Gastrocnemius medialis (tissue), 4 donors: ENCODE measurements at regions not wholly inside any gene's neighbourhood (a gene's known extent, or its start where the extent isn't known, plus 50 kb on each side); places are given as distances from the start of the nearest gene placed in this dataset.
"Not testable (repeated sequence)": the region's sequence is repeated elsewhere in the genome, so short reads cannot be mapped to it uniquely, and the experiment has no call there.

Source experiments
- ATAC-seq, 2 donors: fragments of 150-250 bp; one replicate each; pipeline ENCODE4 v1.9.1; 2016
- DNase-seq, 2 donors: peaks; one replicate each; pipeline ENCODE4 v3.0.0-alpha.2; 2019
- H3K27ac ChIP-seq, 4 donors: fragments of 200-600 bp; sonication (generic); 1 replicate in 1 of 4; 2 replicates in 3 of 4; pipeline ENCODE4 v1.5.1; 2016 to 2018; ENCODE audit warnings: mild to moderate bottlenecking in 2 of 4, moderate library complexity in 1 of 4
- H3K27me3 ChIP-seq, 3 donors: fragments of 200-600 bp; sonication (generic) in 2 of 3; 1 replicate in 1 of 3; 2 replicates in 2 of 3; pipeline versions ENCODE4 v1.5.1 to v1.6.0; 2016 to 2019; ENCODE audit warnings: mild to moderate bottlenecking in 1 of 3, moderate library complexity in 1 of 3
- H3K36me3 ChIP-seq, 2 donors: fragments of 200-600 bp; sonication (generic) in 1 of 2; one replicate each; pipeline ENCODE4 v1.5.1; 2017 to 2018
- H3K4me1 ChIP-seq, 2 donors: fragments of 200-600 bp; sonication (generic) in 1 of 2; one replicate each; pipeline ENCODE4 v1.5.1; 2016 to 2017; ENCODE audit warnings: mild to moderate bottlenecking in 2 of 2
- H3K4me3 ChIP-seq, 4 donors: fragments of 200-600 bp; sonication (generic) in 3 of 4; 1 replicate in 1 of 4; 2 replicates in 3 of 4; pipeline ENCODE4 v1.5.1; 2016 to 2019; ENCODE audit warnings: mild to moderate bottlenecking in 2 of 4
- H3K9me3 ChIP-seq, 3 donors: fragments of 200-600 bp; sonication (generic) in 2 of 3; 1 replicate in 1 of 3; 2 replicates in 2 of 3; pipeline ENCODE4 v1.5.1; 2016 to 2019
- POLR2A ChIP-seq, 2 donors: fragments of 450-650 bp; IDR thresholded peaks; one replicate each; pipeline ENCODE4 v1.6.1; 2017; ENCODE audit warnings: antibody characterized with exemption in 2 of 2, mild to moderate bottlenecking in 2 of 2, moderate library complexity in 2 of 2
- in situ Hi-C, 4 donors: fragments of 200-750 bp; cut with MboI; loops; one replicate each; pipeline versions ENCODE4 v1.15.0 to v1.8.0; 2017; ENCODE audit warnings: low sequenced_read_pairs in 4 of 4
- intact Hi-C: fragments of 100-400 bp; cut with DNase I; formaldehyde crosslinking; loops from one replicate; pipeline ENCODE4 v1.15.1; 2023; ENCODE audit warnings: low total_unique reads
- TF ChIP-seq, protein P1 (sequence below), 5 experiments: fragments of 450-650 bp in 3 of 5; fragments of 200-600 bp in 2 of 5; sonication (generic) in 2 of 5; IDR thresholded peaks in 4 of 5; conservative IDR thresholded peaks in 1 of 5; 1 replicate in 4 of 5; 2 replicates in 1 of 5; pipeline ENCODE4 v1.5.1; 2016 to 2019; ENCODE audit warnings: antibody characterized with exemption in 5 of 5, mild to moderate bottlenecking in 3 of 5, moderate library complexity in 3 of 5

DNA sequence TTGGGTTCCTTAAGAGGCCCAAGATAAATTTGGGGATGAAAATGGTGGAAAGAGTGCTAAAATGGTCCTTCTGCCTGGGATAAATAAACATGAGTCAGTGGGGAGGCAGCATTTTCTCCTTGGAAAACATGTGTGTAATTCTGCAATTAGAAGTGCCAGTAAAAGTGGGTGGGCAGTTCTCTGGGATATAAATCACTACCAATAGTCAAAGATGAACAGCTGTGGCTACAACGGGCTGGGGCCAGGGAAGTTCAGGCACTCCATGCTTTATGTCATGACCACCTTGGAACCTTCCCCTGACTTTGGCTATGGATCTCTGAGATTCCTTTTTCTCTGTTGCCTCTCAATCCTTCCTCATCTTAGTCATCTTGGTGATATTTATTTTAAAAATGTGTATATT lies 56.5 kb upstream of the CYRIA start:
- no peaks in the 10 kb centered on the region for H3K9me3 ChIP-seq
- H3K27me3 ChIP-seq, result no peaks in the 10 kb centered on the region
- ATAC-seq (no peak), DNase-seq (no peak)
- H3K4me1 ChIP-seq, result peaks cover 6 to 9% of the 10 kb centered on the region in 2 donors
- H3K36me3 ChIP-seq, result no peaks in the 10 kb centered on the region
- intact Hi-C loops, result loop anchor here (10.0 kb wide), 1 partner anchor 107 kb away; no protein-coding TSS in a partner anchor
- no peak overlapping the region for H3K27ac ChIP-seq
- in situ Hi-C loops, result no loop called here
- H3K4me3 ChIP-seq, result no peak overlapping the region
- TF ChIP-seq POLR2A (IDR thresholded peaks at IDR 0.05), result no peak
- TF ChIP-seq, protein P1, sequence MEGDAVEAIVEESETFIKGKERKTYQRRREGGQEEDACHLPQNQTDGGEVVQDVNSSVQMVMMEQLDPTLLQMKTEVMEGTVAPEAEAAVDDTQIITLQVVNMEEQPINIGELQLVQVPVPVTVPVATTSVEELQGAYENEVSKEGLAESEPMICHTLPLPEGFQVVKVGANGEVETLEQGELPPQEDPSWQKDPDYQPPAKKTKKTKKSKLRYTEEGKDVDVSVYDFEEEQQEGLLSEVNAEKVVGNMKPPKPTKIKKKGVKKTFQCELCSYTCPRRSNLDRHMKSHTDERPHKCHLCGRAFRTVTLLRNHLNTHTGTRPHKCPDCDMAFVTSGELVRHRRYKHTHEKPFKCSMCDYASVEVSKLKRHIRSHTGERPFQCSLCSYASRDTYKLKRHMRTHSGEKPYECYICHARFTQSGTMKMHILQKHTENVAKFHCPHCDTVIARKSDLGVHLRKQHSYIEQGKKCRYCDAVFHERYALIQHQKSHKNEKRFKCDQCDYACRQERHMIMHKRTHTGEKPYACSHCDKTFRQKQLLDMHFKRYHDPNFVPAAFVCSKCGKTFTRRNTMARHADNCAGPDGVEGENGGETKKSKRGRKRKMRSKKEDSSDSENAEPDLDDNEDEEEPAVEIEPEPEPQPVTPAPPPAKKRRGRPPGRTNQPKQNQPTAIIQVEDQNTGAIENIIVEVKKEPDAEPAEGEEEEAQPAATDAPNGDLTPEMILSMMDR (IDR thresholded peaks at IDR 0.05 in 4 of 5, conservative IDR thresholded peaks at IDR 0.05 in 1 of 5), result no peak

DNA sequence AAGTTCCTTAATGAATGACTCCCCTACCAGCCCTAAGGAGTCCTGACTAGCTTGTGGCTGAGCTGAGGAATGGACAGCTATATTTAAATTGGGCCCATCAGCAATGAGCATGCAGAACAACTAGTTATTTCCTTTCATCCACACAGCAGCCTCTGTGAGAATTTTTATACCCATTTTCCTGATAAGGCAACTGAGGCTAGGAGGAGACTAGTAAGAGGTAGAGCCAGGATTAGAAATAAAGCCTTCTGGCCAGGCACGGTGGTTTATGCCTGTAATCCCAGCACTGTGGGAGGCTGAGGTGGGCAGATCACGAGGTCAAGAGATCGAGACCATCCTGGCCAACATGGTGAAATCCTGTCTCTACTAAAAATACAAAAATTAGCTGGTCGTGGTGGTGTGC lies 55.9 kb upstream of the CYRIA start:
- H3K36me3 ChIP-seq, H3K9me3 ChIP-seq, H3K27me3 ChIP-seq, H3K4me3 ChIP-seq, ATAC-seq, H3K4me1 ChIP-seq, in situ Hi-C loops, DNase-seq, H3K27ac ChIP-seq: not testable (repeated sequence)
- intact Hi-C loops, result loop anchor here (10.0 kb wide), 1 partner anchor 107 kb away; no protein-coding TSS in a partner anchor

DNA sequence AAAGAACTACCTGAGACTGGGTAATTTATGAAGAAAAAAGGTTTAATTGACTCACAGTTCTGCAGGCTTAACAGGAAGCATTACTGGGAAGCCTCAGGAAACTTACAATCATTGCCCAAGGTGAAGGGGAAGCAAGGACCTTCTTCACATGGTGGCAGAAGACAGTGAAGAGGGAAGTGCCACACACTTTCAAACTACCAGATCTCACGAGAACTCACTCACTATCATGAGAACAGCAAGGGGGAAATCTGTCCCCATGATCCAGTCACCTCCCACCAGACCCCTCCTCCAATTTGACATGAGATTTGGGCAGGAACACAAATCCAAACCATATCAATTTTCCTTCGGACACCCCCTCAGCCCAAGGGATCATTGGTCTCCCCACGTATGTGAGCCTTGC lies 55.1 kb upstream of the CYRIA start:
- DNase-seq, H3K27me3 ChIP-seq, H3K4me3 ChIP-seq, H3K27ac ChIP-seq, H3K4me1 ChIP-seq, in situ Hi-C loops, H3K9me3 ChIP-seq, H3K36me3 ChIP-seq, ATAC-seq: not testable (repeated sequence)
- intact Hi-C loops, result loop anchor here (10.0 kb wide), 1 partner anchor 106 kb away; no protein-coding TSS in a partner anchor

DNA sequence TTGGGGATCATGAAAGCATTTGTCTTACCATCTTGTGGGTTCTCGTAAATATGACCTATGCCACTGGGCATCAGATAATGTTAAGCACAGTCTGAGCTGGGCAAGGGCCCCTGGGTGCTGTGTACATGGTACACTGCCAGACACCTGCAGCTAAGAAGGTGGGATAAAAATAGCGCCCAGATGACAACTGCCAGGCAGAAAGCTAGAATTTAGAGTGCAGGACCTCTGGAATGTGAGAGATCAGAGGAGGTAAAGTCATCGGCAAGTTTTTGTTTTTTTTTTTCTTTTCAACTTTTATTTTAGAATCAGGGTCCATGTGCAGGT lies 53.8 kb upstream of the CYRIA start:
- no peaks in the 10 kb centered on the region for H3K9me3 ChIP-seq
- TF ChIP-seq, protein P1 (IDR thresholded peaks at IDR 0.05 in 4 of 5, conservative IDR thresholded peaks at IDR 0.05 in 1 of 5), result no peak
- no peak for TF ChIP-seq POLR2A (IDR thresholded peaks at IDR 0.05)
- intact Hi-C loops (no loop called here), in situ Hi-C loops (no loop called here)
- H3K4me3 ChIP-seq, result no peak overlapping the region
- DNase-seq (no peak), ATAC-seq (no peak)
- H3K27me3 ChIP-seq, result no peaks in the 10 kb centered on the region
- no peaks in the 10 kb centered on the region for H3K36me3 ChIP-seq
- H3K27ac ChIP-seq, result no peak overlapping the region
- H3K4me1 ChIP-seq, result peaks cover 6 to 9% of the 10 kb centered on the region in 2 donors

DNA sequence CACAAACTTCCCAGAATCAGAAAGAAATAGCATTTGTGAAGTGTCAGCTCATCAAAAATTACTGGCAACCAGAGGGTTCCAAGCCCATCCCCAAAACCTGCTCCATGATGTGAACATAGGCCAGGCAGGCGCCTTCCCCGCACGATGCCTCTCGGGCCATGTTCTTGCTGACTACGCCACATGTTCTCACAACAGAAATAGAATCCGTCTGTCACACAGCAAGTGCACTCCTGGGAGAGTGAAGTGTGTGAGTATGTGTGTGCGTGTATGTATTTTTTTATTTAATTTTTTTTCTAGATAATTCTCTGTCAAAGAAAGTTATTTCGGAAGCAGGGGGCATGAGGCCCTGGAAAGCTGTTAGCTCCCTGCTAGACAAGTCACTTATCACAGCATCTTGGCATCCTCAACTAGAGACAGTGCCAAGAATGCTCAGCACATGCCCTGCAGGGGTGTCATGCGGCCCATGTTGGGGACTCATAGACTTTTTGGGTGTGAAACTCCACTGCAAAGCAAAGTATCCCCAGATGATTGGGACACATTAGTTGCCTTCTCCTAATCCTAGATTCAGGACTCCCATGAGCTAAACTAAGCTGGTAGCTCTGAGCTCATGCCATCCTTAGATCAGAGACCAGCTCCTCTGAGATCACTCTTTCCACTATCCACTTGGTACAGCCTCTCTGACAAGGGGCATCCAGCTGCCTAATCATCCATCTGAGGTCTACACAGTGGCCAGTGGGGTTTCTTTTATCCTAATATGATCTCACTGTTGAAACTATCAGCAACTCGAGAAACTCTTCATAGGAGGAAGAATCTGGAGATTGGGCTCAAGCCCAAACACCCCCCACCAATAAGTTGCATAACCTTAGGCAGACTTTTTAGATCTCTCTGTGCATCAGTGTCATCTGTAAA lies 53.2 kb upstream of the CYRIA start:
- in situ Hi-C loops, result no loop called here
- Histone ChIP-seq H3K4me1 (peaks cover 6 to 9% of the 10 kb centered on the region in 2 donors), H3K27me3 (no peaks in the 10 kb centered on the region), H3K4me3 (no peak overlapping the region), H3K27ac (no peak overlapping the region), H3K36me3 (no peaks in the 10 kb centered on the region), H3K9me3 (no peaks in the 10 kb centered on the region)
- DNase-seq (no peak), ATAC-seq (peak; percentile 61 to 62)
- intact Hi-C loops, result no loop called here
- TF ChIP-seq, protein P1 (IDR thresholded peaks at IDR 0.05 in 4 of 5, conservative IDR thresholded peaks at IDR 0.05 in 1 of 5), result no peak
- no peak for TF ChIP-seq POLR2A (IDR thresholded peaks at IDR 0.05)
